HG02870 (cell line): ENCODE measurements at regions not wholly inside any gene's neighbourhood (a gene's known extent, or its start where the extent isn't known, plus 50 kb on each side); places are given as distances from the start of the nearest gene placed in this dataset.

Source experiments
- ATAC-seq: cut with Tn5 transposase; IDR thresholded peaks from one replicate; pipeline ENCODE4 v1.9.1; 2021; ENCODE audit warnings: mild to moderate bottlenecking, moderate library complexity; ENCODE audit not compliant: unreplicated experiment

- ATAC-seq, result no peak
Measured at GRCh38 chr14:87334997-87335685, 657.8 kb downstream of the GALC start.

GRCh38 chr14:87331991-87332390, 661.0 kb downstream of the GALC start:
- no peak for ATAC-seq

GRCh38 chr14:87325741-87326140, 667.2 kb downstream of the GALC start:
- ATAC-seq, result no peak

DNA sequence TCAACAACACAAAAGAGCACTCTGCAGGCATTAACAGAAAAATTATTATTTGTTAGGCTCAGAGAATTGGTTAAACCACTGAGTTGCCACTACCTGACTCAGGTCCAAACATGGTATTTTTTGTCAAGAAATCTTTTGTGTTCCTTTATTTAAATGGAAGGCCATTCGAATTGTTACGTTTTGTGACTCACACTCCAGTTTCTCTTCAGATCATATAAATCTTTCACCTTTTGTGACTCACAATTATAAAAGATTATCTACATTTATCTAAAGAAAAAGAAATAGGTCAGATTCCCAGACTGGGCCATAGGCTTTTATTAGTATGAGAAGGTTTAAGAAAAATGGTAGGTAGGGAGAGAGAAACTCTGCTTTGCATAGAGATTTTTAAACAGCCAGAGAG, 669.8 kb downstream of the GALC start:
- no peak for ATAC-seq

DNA sequence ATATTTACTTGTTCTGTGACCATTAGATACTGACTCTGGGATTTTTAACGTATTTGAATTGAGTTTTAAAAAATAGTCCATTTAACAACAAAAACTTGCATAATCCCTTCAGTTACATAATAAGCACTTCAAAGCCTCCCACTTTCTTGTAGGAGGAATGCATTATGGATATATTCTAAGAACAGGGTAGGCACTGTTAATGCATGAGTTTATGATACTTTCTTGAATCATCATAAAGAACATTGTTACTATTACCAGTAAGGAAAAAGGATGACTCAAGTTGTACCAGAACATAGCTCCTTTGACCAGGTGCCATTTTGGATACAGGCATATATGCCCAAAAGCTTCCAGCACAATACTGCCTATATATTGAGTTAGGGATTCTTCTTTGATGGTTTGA, 671.4 kb downstream of the GALC start:
- ATAC-seq, result no peak

DNA sequence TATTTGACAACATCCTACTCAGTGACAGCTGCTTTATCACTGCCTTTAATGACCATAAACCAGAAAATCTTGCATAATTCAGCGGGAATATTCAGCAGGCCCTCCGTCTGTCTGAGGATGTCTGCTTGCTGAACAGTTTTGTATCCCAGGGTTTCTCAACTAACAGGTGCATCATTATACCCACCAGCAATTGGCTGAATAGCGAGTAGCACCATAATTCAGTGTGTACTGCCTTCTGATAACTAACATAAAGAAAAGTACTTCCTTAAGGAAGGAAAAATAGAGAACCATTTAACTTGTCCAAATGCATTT, 680.1 kb downstream of the GALC start:
- no peak for ATAC-seq

DNA sequence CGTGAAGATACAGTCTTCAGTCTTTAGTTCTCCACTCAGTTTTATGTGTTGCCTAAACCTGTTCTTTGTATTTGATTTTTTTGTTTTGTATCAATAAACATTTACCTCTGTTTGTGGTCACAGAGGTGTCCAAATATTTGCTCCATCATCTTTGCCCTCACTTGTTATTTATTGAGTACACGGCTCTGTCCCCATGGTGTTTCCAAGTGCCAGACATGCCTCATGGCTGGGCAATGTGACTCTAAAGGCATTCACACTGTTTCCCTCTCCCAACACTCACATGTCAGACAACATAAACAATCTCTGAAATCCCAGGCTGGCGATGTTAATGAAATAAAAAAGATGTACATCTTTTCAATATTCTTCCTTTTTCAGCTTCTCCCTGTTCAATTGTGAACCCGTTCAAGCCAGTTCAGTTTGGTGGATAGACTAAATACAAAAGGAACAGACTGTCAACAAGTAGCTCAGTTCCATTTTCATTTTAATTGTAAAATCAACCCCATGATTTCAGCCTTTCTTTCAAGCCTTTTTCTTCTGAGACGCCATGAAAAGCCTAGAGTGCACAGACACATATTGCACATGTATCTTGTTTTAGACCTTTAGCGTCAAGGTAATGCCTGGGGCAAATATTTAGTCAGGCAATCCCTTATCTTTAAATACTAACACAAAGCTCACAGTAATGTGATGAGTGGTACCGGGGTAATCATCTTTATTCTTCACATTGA, 680.7 kb downstream of the GALC start:
- ATAC-seq, result no peak

DNA sequence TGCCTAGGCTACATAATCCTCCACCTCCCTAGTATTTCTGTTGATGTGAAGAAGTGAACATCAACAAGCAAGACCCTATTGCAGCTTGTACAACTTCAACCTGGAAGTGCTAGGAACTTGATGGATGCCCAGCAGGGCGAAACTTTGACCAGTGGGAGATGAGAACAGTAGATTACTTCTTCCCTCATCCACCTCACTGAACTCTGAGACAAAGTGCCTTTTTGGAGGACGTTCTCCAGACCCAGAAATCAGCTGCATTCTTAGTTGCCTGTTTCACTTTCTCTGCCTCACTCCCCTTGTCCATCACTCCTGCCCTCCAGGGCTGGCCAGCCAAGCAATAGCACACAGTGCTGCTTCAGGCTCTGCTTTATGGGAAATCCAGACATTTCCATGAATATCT, 683.4 kb downstream of the GALC start:
- no peak for ATAC-seq

GRCh38 chr14:87306409-87307168, 686.4 kb downstream of the GALC start:
- ATAC-seq, result no peak

- ATAC-seq, result no peak
Measured at GRCh38 chr14:87305345-87305744, 687.6 kb downstream of the GALC start.

GRCh38 chr14:87304404-87304803, 688.6 kb downstream of the GALC start:
- ATAC-seq, result no peak

- no peak for ATAC-seq
Measured at GRCh38 chr14:87286826-87287225, 706.2 kb downstream of the GALC start.

- ATAC-seq, result no peak
Measured at GRCh38 chr14:87286191-87286590, 706.8 kb downstream of the GALC start.

GRCh38 chr14:87285506-87285905, 707.5 kb downstream of the GALC start:
- no peak for ATAC-seq

DNA sequence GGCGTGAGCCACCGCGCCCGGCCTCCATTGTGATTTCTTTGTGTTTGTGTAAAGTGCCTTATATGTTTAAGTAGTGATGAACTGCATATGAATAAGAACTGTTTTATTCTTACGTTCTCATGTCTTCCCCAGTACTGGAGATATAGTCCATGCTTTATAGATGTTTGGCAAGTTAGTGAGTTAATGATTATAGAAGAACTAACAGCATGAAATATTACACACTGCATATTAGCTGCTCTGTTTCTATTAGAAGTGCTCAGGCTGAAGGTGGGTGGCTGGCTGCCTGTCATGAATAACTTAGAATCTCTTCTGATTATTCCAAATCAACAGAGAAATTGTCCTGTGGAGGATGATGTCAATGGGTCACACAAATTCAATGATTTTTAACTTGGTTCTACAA, 709.4 kb downstream of the GALC start:
- ATAC-seq, result no peak

GRCh38 chr14:87282266-87282665, 710.7 kb downstream of the GALC start:
- ATAC-seq, result no peak

GRCh38 chr14:87278415-87278814, 714.6 kb downstream of the GALC start:
- ATAC-seq, result no peak

DNA sequence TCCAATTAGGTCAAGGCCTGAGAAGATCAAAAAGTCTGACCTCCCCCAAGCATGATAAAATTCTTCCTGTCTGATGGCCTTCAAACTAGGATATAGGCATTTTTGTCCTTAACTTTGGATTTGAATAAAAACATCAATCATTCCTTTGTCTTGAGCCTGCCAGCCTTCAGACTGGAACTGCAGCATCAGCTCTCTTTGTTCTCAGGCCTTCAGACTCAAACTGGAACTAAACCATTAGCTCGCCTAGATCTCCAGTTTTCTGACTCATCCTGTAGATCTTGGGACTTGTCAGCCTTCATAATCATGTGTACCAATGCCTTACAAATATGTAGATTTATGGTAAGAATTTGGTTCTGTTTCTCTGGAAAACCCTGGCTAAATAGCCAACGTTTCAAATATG, 721.7 kb downstream of the GALC start:
- no peak for ATAC-seq

DNA sequence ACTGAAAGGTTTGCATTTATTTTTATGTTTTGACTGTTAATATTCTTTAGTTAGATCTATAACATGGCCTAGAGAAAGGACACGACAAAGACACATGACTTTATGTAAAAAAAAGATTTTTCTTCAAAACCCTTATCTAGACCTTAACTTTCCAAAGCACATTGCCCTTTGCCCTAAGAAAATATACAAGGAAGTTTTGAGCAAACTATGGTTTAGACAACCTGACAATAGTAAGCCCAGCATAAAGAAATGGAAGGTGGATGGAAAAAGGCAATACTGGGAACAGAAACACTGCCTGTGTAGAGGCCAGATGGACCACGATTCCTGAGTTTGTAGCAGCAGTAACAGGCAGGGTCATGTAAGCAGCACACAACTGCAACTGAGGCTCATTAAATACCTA, 724.0 kb downstream of the GALC start:
- ATAC-seq, result no peak

- ATAC-seq, result no peak
Measured at GRCh38 chr14:87264796-87265195, 728.2 kb downstream of the GALC start.

GRCh38 chr14:87264272-87264785, 728.7 kb downstream of the GALC start:
- ATAC-seq, result no peak

GRCh38 chr14:87261621-87262020, 731.4 kb downstream of the GALC start:
- no peak for ATAC-seq
